Activated CD4-positive, alpha-beta T cell treated with anti-CD3 and anti-CD28 coated beads for 48 hours (primary cell): ENCODE measurements at regions not wholly inside any gene's neighbourhood (a gene's known extent, or its start where the extent isn't known, plus 50 kb on each side); places are given as distances from the start of the nearest gene placed in this dataset.
"Not testable (repeated sequence)": the region's sequence is repeated elsewhere in the genome, so short reads cannot be mapped to it uniquely, and the experiment has no call there.

Source experiments
- DNase-seq: peaks from one replicate; pipeline ENCODE4 v3.0.0-alpha.2; 2020

DNA sequence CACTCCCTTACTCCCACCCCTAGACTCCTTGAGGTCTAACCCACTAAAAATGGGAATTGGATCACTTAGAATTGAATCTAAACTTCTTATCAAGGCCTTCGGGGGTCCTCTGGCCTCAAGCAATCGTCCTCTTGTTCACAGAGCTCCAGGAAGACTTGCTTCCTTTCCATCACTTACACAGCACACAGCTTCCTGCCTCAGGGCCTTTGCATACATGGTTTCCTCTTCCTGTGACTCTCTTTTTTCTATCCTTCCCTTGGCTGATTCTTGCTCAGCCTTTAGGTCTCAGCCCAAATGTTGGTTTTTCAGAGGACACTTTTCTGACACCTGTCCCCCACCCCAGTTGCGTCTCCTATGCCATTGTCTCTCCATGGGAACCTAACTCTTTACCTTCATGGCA lies 50.0 kb upstream of the ALDH1B1 start:
- DNase-seq, result no peak

DNA sequence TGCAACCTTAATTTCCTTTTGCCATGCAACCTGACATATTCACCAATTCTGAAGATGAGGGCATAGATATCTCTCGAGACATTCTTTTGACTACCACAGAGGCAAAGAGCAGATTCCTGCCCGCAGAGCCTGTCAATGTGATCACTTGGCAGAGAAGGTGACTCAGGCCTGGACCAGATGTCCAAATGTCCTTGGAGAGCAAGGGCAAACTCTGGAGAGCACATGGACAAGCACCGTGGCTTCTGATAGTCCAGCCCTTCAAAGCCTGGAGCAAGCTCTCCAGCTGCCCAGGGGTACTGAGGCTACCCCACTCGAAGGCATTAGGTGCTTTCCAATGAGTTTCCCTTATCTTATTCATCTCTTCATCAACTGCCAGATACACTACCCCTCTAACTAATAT lies 50.4 kb upstream of the ALDH1B1 start:
- DNase-seq, result no peak

DNA sequence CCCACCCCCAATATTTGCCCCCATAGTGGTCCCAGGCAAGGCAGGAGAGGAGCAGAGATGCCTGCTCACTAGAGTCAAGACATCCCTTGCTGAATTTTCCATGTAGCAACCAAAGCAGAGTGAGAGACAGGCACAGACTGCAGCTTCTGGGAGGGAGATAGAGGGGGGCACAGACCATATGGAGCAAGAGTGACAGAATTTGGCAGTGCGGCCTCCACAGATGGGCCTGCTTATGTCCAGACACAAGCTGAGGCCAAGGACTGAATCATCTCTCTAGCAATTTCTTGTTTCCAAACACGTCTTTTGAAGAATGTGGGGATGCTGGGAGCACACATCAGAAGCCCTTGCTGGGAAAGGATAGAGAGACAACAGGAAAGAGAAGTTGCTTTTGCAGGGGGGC lies 53.0 kb upstream of the ALDH1B1 start:
- no peak for DNase-seq

DNA sequence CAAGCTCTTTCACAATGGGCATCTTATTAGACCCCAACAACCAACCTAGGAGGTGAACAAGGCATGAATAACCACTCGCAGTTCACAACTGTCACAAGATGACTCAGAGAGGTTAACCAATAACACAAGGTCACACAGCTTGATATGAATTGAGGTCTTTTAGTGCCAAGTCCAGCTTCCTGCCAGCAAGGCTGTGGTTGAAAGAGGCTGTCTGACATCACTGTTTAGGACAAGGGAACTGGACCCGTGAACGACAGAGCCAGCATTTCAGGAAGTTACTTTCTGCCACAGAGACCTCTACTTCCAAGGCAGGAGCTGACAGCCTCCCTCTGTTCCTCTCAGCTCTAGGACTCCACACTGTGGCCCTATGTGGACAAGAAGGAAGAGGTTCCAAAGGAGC lies 53.4 kb upstream of the ALDH1B1 start:
- no peak for DNase-seq

GRCh38 chr9:38338342-38339018 lies 54.0 kb upstream of the ALDH1B1 start:
- no peak for DNase-seq

GRCh38 chr9:38337706-38338264 lies 54.7 kb upstream of the ALDH1B1 start:
- DNase-seq, result no peak

DNA sequence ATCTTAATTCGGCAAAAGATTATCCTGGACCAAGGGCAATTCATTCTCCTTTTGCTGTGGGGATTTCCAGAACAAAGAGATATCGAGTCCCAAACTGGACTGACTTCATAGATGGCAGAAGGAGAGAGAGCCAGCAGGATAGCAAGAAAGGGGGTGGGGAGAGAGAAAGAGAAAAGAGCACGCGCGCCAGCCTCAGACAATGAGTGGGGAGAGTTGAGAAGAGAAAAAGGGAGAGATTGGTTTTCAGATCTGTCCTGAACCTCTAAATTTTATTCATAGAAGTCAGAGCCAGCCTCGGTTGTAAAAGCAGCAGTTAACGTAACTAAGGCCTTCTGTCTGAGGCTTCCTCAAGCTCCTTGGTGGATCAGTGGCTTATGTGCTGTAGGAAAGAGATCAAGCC lies 55.3 kb upstream of the ALDH1B1 start:
- DNase-seq, result no peak

GRCh38 chr9:38336341-38336740 lies 56.2 kb upstream of the ALDH1B1 start:
- no peak for DNase-seq

- no peak for DNase-seq
Measured at GRCh38 chr9:38335686-38336085, 56.8 kb upstream of the ALDH1B1 start.

DNA sequence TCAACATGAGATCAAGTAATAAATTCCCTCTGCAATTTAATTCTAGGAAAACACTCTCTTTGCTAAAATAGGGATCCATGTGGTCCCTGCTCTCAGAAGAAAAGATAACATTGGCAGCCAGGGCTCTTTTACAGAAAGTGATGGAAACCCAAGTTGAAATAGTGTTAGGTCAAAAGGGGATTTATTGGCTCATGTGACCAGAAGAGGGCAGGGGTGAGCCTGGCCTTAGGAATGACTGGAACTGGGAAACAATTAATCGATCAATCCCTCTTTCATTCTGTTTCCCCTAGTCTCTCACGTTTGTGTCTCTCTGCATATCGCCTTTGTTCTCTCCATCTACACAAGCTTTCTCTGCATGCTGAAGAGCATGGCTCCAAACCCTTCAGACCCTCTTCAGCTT lies 58.3 kb upstream of the ALDH1B1 start:
- DNase-seq, result no peak

- DNase-seq, result no peak
Measured at GRCh38 chr9:38333047-38333446, 59.5 kb upstream of the ALDH1B1 start.

- DNase-seq, result no peak
Measured at GRCh38 chr9:38332625-38333024, 59.9 kb upstream of the ALDH1B1 start.

DNA sequence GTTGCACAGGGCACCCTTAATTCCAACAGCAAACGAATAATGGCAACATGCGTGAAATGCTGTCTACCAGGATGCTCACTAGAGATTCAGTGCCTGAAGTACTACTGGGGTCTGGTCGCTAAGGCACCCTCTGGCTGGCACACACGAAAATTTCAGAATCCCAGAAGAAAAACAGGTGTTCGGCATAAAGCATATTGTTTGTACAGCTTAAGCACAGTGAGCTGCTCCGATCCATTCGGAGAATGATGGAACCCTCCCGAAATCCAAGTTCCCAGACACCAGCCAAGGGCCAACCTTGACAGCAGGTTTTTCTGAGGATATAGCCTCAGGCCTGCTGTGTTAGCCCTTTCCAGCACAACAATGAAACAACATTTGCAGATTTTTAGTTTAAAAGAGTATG lies 61.4 kb upstream of the ALDH1B1 start:
- DNase-seq, result no peak

DNA sequence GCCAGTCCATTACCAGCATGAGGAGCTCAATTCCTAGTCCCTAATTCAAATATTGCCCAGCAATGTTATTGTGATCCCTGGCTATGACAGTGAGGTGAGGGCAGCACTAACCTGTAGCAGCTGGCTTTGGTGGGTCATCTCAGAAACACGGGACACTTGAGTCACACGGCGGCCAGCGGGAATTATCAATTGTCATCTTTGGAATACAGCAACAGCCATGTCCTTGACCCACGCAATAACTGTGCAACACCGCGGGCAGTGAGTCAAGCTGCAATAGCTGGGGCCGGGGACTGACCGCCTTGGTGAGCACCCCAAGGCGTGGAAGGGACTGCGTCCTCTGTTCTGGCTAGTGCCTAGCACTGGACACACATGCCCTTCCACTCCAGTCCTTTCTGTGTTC lies 62.5 kb upstream of the ALDH1B1 start:
- DNase-seq, result no peak

DNA sequence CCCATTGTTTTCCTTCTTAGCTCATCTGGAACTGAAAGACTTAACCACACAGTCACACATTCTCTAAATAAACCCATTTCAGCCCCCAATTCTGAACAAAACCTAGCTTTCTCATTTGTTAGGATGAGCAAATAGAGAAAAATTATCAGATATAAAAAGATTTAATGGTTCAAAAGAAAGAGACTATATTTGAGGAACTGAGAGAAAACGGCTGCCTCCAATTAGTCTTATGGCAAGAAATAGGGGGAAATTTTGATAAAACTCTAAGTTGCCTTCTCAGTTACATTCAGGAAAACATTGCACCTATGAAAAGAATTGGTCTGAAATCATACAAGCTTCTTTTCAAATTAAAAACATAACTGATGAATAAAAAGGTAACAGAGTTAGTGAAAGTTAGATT lies 63.7 kb upstream of the ALDH1B1 start:
- no peak for DNase-seq

DNA sequence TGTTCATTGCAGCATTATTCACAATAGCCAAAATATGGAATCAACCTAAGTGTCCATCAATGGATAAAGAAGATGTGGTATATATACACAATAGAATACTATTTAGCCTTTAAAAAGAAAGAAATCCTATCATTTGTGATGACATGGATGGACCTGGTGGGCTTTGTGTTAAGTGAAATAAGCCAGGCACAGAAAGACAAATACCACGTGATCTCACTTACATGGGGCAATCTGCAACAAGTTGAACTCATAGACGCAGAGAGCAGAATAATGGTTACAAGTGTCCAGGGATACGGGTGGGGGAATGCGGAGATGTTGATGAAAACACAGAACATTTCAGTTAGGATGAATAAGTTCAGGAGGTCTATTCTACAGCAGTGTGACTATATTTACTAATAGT lies 66.4 kb upstream of the ALDH1B1 start:
- DNase-seq, result no peak

DNA sequence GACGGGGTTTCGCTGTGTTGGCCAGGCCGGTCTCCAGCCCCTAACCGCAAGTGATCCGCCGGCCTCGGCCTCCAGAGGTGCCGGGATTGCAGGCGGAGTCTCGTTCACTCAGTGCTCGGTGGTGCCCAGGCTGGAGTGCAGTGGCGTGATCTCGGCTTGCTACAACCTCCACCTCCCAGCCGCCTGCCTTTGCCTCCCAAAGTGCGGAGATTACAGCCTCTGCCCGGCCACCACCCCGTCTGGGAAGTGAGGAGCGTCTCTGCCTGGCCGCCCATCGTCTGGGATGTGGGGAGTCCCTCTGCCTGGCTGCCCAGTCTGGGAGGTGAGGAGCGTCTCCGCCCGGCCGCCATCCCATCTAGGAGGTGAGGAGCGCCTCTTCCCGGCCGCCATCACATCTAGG lies 68.3 kb upstream of the ALDH1B1 start:
- DNase-seq, result not testable (repeated sequence)

DNA sequence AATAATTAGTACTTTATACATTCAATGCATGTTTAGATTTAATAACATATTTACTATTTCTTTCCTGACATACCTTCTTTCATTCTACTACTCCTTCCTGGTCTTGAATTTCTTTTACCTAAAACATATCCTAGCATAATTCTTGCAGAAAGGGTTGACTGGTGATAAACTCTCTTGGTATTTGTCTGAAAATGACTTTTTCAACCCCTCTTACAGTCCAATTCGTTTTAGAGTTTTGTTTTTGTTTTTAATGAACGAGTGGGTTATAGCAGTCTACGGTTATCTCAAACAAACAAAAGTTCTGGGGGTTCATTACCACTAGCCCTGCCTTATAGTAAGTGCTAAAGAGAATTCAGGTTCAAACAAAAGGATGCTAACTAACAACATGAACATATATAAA lies 69.6 kb upstream of the ALDH1B1 start:
- no peak for DNase-seq

- no peak for DNase-seq
Measured at GRCh38 chr9:38319496-38320173, 72.9 kb upstream of the ALDH1B1 start.

GRCh38 chr9:38318759-38319495 lies 73.6 kb upstream of the ALDH1B1 start:
- no peak for DNase-seq

DNA sequence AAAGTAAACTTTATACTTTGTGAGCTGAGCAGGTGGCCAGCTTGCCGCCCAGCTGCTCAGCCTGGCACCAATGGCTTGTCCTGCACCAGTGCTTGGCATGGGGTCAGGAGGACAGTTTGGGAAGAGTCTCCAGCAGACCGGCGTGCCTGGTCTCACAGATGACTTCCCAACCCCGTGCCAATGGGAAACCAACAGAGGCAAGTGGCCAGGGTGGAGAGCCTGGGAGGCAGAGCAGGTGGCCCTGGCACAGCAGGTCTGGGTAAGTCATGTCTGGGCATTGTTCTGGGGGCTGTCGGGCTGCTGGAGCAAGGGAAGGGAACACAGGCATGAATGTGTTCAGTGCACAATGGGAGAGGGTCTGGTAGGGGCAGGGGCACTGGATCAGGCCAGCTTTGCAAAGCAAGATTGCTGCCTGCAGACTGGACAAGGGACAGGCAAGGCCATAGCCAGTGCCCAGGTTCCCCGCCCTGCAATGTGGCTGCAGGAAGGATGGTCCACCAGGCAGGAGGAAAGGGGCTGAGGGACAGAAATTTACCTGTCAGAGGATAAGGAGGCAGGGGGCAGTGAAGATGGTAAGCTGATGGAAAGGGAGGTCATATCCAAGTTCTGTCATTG lies 76.2 kb upstream of the ALDH1B1 start:
- no peak for DNase-seq

- no peak for DNase-seq
Measured at GRCh38 chr9:38315085-38315595, 77.4 kb upstream of the ALDH1B1 start.

- no peak for DNase-seq
Measured at GRCh38 chr9:38313421-38313820, 79.1 kb upstream of the ALDH1B1 start.
